ENCODE measurements at regions not wholly inside any gene's neighbourhood (a gene's known extent, or its start where the extent isn't known, plus 50 kb on each side); places are given as distances from the start of the nearest gene placed in this dataset.

DNA sequence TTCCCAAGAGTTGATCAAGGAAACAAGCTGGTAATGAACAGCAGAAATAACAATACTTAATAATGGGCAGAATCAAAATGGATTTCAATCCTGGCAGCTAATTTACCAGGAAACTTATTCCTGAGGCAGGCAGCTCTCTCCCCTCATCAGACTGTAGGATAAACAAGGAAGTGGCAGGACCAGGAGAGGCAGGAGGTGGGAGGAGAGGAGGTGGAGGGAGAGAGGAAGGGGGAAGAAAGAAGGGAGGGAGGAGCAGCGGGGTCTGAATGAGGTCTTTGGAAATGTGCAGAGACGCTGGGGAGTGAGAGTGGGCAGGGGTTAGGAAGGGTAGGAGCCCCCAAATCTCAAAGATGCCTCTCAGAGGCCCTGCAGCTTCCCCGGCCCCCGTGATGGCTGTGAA is 231.5 kb downstream of the BCOR start:
- no peak for DNase-seq (ENCODE audit: low read depth, low spot score)
- in situ Hi-C loops (cut with HindIII; ENCODE audit: low sequenced_read_pairs), result no loop called here
- H3K4me3 ChIP-seq (ENCODE audit: low read depth, low read length), result no peak overlapping the region
- TF ChIP-seq, protein P1, sequence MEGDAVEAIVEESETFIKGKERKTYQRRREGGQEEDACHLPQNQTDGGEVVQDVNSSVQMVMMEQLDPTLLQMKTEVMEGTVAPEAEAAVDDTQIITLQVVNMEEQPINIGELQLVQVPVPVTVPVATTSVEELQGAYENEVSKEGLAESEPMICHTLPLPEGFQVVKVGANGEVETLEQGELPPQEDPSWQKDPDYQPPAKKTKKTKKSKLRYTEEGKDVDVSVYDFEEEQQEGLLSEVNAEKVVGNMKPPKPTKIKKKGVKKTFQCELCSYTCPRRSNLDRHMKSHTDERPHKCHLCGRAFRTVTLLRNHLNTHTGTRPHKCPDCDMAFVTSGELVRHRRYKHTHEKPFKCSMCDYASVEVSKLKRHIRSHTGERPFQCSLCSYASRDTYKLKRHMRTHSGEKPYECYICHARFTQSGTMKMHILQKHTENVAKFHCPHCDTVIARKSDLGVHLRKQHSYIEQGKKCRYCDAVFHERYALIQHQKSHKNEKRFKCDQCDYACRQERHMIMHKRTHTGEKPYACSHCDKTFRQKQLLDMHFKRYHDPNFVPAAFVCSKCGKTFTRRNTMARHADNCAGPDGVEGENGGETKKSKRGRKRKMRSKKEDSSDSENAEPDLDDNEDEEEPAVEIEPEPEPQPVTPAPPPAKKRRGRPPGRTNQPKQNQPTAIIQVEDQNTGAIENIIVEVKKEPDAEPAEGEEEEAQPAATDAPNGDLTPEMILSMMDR (IDR thresholded peaks at IDR 0.05; ENCODE audit: low read depth, low read length), result no peak

DNA sequence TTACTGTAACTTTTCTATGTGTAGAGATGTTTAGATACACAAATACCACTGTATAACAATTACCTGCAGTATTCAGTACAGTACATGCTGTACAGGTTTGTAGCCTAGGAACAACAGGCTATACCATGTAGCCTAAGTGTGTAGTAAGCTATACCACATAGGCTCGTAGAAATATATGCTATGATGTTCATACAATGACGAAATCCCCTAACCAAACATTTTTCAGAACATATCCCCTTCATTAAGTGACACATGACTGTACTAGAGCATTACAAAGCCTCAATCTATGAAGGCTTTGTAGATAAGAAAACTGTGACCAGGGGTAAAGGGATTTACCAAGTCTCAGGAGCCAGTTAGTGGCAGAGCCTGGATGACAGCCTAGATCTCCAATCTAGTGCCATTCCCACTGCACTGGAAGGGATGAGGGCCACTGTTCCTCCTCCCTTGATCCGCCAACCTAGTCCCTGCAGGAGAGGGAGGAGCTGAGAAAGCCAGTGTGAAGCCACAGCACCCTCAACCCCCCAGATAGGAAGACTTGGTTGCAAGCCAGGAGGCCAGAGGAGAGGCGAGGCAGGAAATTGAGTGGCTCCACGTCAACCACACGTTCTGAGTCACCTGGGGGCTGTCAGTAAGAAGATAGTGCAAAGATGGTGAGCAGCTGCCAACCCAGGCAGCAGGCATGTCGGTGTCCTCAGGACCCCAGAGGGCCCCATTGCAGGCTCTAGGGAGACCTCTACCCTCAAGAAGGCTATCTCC is 227.7 kb downstream of the BCOR start:
- DNase-seq (ENCODE audit: low read depth, low spot score), result peak; percentile 44
- in situ Hi-C loops (cut with HindIII; ENCODE audit: low sequenced_read_pairs), result no loop called here
- TF ChIP-seq, protein P1 (IDR thresholded peaks at IDR 0.05; ENCODE audit: low read depth, low read length), result no peak
- H3K4me3 ChIP-seq (ENCODE audit: low read depth, low read length), result no peak overlapping the region

DNA sequence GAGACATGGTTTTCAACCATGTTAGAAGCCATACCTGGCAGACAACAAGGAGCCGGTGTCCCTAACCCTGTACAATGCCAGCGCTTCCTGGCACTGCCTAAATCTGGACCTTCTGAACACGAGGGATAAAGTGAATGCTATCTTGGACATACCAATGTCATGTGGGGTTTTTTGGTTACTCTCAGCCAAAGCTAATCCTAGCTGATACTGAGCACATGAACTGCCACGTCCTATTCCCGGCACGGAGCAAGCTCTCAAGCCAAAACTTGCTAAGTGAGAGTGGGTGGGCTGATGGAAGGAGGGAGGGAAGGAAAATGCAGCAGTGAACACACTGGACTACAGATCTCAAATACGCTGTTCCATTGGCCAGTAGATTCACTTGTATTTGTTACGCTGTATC is 226.1 kb downstream of the BCOR start:
- in situ Hi-C loops (cut with HindIII; ENCODE audit: low sequenced_read_pairs), result no loop called here
- TF ChIP-seq, protein P1 (IDR thresholded peaks at IDR 0.05; ENCODE audit: low read depth, low read length), result no peak
- no peak overlapping the region for H3K4me3 ChIP-seq (ENCODE audit: low read depth, low read length)
- no peak for DNase-seq (ENCODE audit: low read depth, low spot score)

DNA sequence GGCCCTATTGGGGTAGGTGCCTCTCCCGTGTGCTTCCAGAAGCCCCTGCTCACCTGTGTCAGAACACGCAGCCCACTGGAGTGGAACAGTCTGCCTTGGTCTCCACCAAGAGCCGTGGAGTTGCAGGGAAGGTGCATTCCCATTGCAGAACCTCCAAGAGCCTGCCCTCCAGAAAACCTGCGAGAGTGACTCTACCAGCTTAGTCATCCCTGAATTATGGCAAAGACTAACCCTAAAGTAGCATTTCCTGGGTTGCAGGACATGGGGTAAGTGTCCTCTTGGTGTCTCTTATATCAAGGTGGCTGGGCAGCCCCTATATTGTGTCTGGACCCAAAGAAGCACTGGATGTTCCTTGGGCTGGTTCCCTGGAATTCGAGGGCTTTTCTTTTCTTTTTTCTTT is 224.6 kb downstream of the BCOR start:
- DNase-seq (ENCODE audit: low read depth, low spot score), result no peak
- in situ Hi-C loops (cut with HindIII; ENCODE audit: low sequenced_read_pairs), result no loop called here
- TF ChIP-seq, protein P1 (IDR thresholded peaks at IDR 0.05; ENCODE audit: low read depth, low read length), result no peak
- H3K4me3 ChIP-seq (ENCODE audit: low read depth, low read length), result no peak overlapping the region

DNA sequence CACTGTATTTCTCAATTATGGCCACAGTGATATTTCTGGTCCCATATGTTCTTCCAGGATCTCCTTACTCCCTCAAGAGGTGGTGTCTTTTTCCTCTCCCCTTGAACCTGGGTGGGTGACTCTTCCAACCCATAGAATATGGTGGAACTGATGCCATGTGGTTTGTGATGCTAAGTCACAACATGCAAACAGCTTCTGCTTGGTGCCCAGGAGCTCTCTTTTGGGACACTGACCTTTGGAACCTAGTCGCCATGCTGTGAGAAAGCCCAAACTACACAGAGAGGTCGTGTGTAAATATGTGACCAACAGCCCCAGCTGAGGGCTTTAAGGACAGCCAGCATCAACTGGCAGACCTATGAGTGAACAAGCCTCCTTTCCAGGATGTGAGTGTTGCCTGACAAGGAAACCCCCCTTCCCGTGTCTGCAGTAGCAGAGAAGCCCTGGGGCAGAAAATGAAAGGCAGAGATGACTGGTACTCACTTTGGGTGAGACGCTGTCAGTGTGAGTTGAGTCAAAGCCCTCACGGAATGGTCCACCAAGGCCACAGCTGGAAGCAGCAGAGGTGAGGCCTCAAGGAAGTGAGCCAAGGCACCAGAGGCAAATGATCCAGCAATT is 223.4 kb downstream of the BCOR start:
- DNase-seq (ENCODE audit: low read depth, low spot score), result no peak
- TF ChIP-seq, protein P1 (IDR thresholded peaks at IDR 0.05; ENCODE audit: low read depth, low read length), result no peak
- in situ Hi-C loops (cut with HindIII; ENCODE audit: low sequenced_read_pairs), result no loop called here
- H3K4me3 ChIP-seq (ENCODE audit: low read depth, low read length), result no peak overlapping the region

DNA sequence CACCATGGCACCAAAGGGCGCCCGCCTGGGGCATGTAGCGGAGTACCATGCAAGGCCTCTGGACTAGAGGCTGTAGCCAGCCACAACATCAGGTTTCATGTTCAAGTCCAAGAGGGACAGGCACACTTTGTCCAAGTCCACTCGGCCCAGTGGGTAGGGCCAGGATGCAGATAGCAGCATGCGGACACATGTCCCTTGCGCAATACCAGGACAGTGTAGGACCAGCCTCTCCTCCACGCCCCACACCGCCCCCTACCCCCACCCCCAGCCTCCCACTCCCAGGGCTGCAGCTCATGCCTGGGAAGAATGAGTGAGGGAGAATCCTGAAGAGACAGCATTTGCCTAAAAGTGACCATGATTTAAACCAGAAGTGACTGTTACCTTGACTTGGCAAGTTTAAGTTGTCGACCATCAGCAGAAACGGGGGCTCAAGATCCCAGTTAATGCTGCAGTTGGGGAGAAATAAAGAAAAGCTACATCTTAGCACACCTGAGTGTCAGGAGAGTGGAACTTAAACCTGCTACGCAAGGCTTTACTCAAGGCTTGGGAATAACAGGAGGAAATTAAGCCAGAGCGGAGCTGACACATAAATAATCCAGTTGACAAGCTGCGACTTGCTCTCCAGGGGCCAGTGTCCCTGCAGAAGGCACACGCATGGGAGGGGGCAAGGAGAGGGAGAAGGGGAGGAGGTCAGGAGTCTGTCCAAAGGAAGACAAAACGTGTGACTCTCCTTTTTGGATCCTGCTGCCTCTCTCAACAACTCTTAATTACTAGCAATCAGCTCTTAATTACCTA is 221.7 kb downstream of the BCOR start:
- TF ChIP-seq, protein P1 (IDR thresholded peaks at IDR 0.05; ENCODE audit: low read depth, low read length), result no peak
- H3K4me3 ChIP-seq (ENCODE audit: low read depth, low read length), result no peak overlapping the region
- in situ Hi-C loops (cut with HindIII; ENCODE audit: low sequenced_read_pairs), result no loop called here
- no peak for DNase-seq (ENCODE audit: low read depth, low spot score)
